ENCODE measurements at regions not wholly inside any gene's neighbourhood (a gene's known extent, or its start where the extent isn't known, plus 50 kb on each side); places are given as distances from the start of the nearest gene placed in this dataset.

- no peak for TF ChIP-seq CTCF (conservative IDR thresholded peaks at IDR 0.05; ENCODE audit: low read depth in 2 of 2)
- no peak for TF ChIP-seq REST (IDR thresholded peaks at IDR 0.05; ENCODE audit: unreplicated experiment)
- TF ChIP-seq JUNB (IDR thresholded peaks at IDR 0.05; ENCODE audit: unreplicated experiment): no peak
- no peak for TF ChIP-seq POLR2AphosphoS5 (IDR thresholded peaks at IDR 0.05; ENCODE audit: low read depth)
- no peak for TF ChIP-seq EZH2 (IDR thresholded peaks at IDR 0.05; ENCODE audit: low read depth, unreplicated experiment)
- TF ChIP-seq ETS1 (IDR thresholded peaks at IDR 0.05): no peak
Observed at GRCh38 chr1:43058056-43058455, 99.4 kb upstream of the SLC2A1 start.
